Choroid plexus epithelial cell (primary cell): ENCODE measurements at regions not wholly inside any gene's neighbourhood (a gene's known extent, or its start where the extent isn't known, plus 50 kb on each side); places are given as distances from the start of the nearest gene placed in this dataset.
A peak's percentile ranks its signal among the peaks of the same experiment; 100 is the strongest.

Experiments
- DNase-seq: peaks from one replicate; pipeline ENCODE4 v3.0.0-alpha.2; 2010; ENCODE audit warnings: low read depth
- H3K4me3 ChIP-seq: 2 replicates; pipeline ENCODE4 v1.5.1; 2011; ENCODE audit warnings: low read depth, mild to moderate bottlenecking, control low read depth, low read length, moderate library complexity
- TF ChIP-seq, protein P1 (sequence below): conservative IDR thresholded peaks from 2 replicates; pipeline ENCODE4 v1.5.1; 2011; ENCODE audit warnings: low read depth, mild to moderate bottlenecking, control low read depth, inconsistent platforms, low read length, moderate library complexity

DNA sequence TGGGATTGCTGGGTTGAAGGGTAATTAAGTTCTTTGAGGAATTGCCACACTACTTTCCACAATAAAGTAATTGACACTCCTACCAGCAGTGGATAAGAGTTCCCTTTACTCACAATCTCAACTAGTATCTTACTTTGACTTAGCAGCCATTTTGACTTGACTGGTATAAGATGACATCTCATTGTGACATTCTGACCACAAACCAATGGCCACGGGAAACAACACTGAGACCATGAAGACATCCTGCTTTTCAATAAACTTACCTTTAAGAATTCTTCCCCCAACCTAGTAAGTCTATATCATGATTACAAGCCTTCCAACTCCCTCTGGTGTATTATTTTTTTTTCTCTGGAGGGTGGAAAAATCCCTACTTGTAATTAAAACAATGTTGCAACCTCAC lies 66.9 kb upstream of the WDR1 start:
- DNase-seq: no peak

DNA sequence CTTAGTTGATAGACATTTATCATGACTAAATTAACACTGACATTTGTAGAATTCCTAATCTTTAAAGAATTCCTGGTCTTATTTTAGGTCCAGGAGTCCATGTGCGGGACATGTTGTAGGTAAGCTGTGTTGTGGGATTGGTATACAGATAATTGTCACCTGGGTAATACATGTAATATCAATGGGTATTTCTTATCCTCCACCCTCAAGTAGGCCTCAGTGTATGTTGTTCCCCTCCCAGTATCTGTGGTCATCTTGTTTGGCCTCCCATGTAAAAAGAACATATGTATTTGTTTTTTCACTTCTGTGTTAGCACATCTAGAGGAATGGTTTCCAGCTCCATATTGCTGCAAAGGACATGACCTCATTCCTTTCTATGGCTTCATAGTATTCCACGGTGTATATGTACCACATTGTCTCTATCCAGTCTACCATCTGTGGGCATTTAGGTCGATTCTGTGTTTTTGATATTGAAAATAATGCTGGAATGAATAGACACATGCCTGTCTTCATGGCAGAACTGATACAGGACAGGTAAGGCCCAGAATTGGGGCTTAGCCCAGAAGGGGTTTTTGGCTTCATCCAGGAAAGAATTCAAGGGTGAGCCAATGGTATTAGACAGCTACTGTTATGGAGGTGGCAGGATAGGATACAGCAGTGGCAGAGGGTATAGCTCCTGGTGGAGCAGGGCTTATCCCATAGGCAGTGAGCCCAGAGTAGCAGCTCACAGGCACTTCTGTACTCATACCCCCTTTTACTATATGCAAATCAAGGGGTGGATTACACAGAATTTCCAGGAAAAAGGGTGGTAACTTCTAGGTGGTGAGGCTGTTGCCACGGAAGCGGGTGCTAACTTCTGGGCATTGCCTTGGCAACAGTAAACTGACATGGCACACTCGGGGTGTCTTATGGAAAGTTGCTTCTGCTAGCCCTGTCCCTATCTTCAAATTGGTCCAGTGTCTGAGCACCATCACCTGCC lies 66.1 kb upstream of the WDR1 start:
- DNase-seq: no peak
- TF ChIP-seq, protein P1, sequence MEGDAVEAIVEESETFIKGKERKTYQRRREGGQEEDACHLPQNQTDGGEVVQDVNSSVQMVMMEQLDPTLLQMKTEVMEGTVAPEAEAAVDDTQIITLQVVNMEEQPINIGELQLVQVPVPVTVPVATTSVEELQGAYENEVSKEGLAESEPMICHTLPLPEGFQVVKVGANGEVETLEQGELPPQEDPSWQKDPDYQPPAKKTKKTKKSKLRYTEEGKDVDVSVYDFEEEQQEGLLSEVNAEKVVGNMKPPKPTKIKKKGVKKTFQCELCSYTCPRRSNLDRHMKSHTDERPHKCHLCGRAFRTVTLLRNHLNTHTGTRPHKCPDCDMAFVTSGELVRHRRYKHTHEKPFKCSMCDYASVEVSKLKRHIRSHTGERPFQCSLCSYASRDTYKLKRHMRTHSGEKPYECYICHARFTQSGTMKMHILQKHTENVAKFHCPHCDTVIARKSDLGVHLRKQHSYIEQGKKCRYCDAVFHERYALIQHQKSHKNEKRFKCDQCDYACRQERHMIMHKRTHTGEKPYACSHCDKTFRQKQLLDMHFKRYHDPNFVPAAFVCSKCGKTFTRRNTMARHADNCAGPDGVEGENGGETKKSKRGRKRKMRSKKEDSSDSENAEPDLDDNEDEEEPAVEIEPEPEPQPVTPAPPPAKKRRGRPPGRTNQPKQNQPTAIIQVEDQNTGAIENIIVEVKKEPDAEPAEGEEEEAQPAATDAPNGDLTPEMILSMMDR: no peak
- no peak overlapping the region for H3K4me3 ChIP-seq

More for the DNA sequence above, 66.9 kb upstream of the WDR1 start:
- no peak overlapping the region for H3K4me3 ChIP-seq
- TF ChIP-seq, protein P1: no peak

DNA sequence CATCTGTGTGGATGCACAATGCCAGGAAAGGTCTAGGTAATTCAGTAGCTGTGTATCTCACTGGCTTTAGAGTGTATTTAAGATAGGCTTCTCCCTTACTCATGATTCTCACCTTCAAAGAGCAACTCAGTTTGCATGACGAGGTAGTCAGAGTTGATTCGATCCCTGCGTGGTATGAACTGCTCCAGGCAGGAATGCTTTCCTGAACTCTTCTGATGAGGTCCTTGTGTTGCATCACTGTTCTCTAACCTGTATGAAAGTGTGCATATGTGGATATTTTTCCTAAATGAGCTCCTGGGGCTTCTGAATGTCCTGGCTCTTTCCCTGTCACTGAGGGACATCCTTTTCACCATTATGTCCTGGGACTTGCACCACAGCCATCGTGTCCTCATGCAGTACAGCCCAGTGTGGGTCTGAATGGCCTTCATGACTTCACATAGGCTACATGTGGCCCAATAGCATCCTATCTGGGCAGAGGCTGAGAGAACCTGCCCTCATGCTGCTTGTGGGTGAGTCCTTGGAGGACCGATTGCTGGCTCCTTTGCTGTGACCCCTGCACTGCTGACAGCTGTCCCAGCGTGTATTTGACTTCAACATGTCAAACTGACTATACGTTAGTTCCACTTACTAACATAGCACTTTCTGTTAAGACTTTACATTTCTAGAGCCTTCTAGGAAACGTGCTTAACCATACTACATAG lies 65.3 kb upstream of the WDR1 start:
- TF ChIP-seq, protein P1: no peak
- DNase-seq: no peak
- H3K4me3 ChIP-seq: no peak overlapping the region

DNA sequence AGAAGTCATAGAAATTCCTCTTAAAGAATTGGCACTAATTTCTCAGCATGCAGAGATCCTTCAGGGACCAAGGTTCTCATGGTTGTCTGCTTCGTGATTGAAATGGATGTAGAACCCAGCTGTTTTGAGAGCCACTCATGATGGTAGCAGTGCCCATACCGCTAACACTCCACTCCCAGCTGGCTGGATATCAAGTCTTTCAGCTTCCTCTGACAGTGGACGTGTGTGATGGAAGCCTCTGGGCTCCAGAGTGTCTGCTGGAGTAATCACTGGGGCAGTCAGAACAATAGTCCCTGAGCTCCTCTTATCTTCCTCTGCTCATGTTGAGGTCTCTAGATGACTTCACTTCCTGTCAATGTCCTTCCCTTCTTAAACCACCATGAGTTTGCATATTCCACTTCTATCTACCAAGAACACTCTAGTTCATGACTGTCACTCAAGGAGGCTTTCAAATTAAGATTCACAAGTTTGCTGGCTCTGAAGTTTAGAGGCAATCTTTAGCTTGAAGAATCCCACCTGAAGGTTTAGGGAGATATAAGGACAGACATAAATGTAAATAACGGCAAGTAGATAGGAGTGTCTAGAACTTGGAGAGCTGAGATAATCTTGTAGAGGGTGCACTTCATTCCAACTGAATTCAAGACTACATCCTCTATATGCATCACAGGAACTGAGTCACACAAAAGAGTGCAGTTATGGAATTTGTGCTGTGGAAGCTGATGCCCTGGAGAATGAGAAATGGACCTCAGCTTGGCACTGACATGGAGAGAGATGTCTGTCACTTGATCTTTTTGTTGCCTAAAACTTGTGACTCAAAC lies 64.5 kb upstream of the WDR1 start:
- no peak overlapping the region for H3K4me3 ChIP-seq
- TF ChIP-seq, protein P1: no peak
- peak; percentile 50 for DNase-seq

DNA sequence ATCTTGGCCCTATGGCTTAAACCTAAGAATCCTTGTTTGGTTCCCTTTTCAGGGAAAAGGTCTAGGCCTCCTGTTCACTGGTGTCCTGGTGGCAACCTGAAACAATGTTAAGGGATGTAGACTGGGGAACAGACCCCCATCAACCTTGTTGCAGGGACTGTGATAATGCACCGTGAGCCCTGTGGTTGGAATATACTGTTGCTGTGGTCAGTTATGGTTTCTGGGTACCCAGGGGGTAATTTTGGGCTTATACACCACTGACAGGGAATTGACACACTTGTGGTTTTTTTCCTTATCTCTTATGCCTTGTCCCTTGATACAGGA lies 64.0 kb upstream of the WDR1 start:
- no peak overlapping the region for H3K4me3 ChIP-seq
- peak; percentile 16 for DNase-seq
- TF ChIP-seq, protein P1: no peak

DNA sequence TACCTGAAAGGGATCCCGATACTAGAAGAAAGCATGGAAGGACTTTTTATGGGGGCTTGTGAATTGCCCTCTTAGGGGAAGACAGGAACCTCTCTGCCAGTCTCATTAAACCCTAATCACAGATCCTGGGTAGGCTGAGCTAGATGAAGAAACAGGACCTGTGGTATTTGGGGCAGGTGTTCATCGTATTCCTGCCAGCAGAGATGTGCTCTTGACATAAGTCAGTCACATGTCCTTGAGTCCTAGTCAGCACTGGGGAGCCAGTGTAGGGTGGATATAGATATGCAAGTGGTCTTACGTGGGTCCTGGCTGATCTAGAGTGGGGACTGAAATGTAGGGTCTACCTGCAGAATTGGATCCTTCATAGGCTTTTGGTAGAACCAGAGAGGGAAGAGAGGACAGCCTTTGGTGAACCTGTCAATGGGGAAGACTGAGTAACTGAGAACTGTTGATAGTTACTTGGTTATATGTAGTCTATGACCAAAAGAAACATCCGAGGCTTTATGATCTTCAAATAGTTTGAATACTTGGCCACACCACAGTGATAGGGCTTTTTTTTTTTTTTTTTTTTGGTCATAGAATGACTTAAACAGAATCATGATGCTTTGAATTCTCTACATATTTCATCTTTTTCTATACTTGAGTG lies 63.5 kb upstream of the WDR1 start:
- TF ChIP-seq, protein P1: no peak
- no peak overlapping the region for H3K4me3 ChIP-seq
- DNase-seq: peak; percentile 71
